ENCODE measurements at regions not wholly inside any gene's neighbourhood (a gene's known extent, or its start where the extent isn't known, plus 50 kb on each side); places are given as distances from the start of the nearest gene placed in this dataset.

GRCh38 chr2:171225302-171225980 lies 64.7 kb upstream of the TLK1 start:
- no peak for DNase-seq (ENCODE audit: low spot score)

GRCh38 chr2:171217330-171217729 lies 56.6 kb upstream of the TLK1 start:
- DNase-seq (ENCODE audit: low spot score), result no peak

GRCh38 chr2:171216631-171217030 lies 55.9 kb upstream of the TLK1 start:
- DNase-seq (ENCODE audit: low spot score), result no peak

DNA sequence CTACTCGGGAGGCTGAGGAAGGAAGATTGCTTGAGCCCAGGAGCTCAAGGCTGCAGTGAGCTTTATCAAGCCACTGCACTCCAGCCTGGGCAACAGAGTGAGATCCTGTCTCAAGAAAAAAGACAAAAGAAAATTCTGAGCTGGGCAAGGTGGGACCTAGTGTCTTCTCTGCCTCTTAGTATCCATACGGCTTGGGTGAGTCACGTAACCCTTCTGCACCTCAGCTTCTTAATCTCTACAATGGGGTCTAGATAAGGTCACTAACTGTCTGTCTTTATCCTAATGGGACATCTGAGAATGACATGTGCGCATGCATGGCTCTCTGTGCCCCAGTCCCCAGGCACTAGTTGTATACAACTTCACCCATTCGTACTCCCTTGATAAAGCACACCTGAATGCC lies 53.4 kb upstream of the TLK1 start:
- DNase-seq (ENCODE audit: low spot score), result no peak

- peak; percentile 20 for DNase-seq (ENCODE audit: low spot score)
Observed at GRCh38 chr2:171210864-171211431, 50.3 kb upstream of the TLK1 start.
